HepG2 (cell line): ENCODE measurements at regions not wholly inside any gene's neighbourhood (a gene's known extent, or its start where the extent isn't known, plus 50 kb on each side); places are given as distances from the start of the nearest gene placed in this dataset.

Experiments used
- CHD2 ChIP-seq: IDR thresholded peaks from 2 replicates; pipeline ENCODE4 v1.6.1; 2011; ENCODE audit warnings: low read depth, low read length, improper control_type of control experiment
- CTCF ChIP-seq: sonication (generic); formaldehyde crosslinking; IDR thresholded peaks from 2 replicates; pipeline ENCODE4 v1.5.0; 2020; ENCODE audit warnings: mild to moderate bottlenecking, missing genetic modification reagents, moderate library complexity
- ESRRA ChIP-seq: sonication (generic); formaldehyde crosslinking; IDR thresholded peaks from 2 replicates; pipeline ENCODE4 v1.5.1; 2020; ENCODE audit warnings: mild to moderate bottlenecking, low read depth, missing genetic modification reagents
- HOMEZ ChIP-seq: IDR thresholded peaks from 2 replicates; pipeline ENCODE4 v1.6.1; 2016; ENCODE audit warnings: low read depth
- SETDB1 ChIP-seq: sonication (generic); formaldehyde crosslinking; IDR thresholded peaks from 2 replicates; pipeline ENCODE4 v1.5.1; 2020; ENCODE audit warnings: missing genetic modification reagents, mild to moderate bottlenecking, borderline replicate concordance
- ZBTB40 ChIP-seq, 2 experiments: fragments of 450-650 bp in 1 of 2; sonication (generic) in 1 of 2; formaldehyde crosslinking in 1 of 2; IDR thresholded peaks; 2 replicates each; pipeline versions ENCODE4 v1.6.1 to v1.8.0; 2016 to 2022; ENCODE audit warnings: antibody characterized with exemption in 1 of 2, mild to moderate bottlenecking in 1 of 2, missing genetic modification reagents in 1 of 2

GRCh38 chr6:4299476-4299875 lies 164.1 kb upstream of the ECI2 start:
- TF ChIP-seq ESRRA (CRISPR knock-in tag) (no peak), SETDB1 (no peak), CHD2 (no peak), HOMEZ (CRISPR knock-in tag) (no peak), CTCF (CRISPR knock-in tag) (no peak), ZBTB40 (IDR thresholded peaks at IDR 0.05) (no peak), ZBTB40 (CRISPR knock-in tag; IDR thresholded peaks at IDR 0.05) (no peak)
